Right lobe of liver (tissue), 4 donors: ENCODE measurements at regions not wholly inside any gene's neighbourhood (a gene's known extent, or its start where the extent isn't known, plus 50 kb on each side); places are given as distances from the start of the nearest gene placed in this dataset.

Experiments used
- POLR2A ChIP-seq: fragments of 450-650 bp; IDR thresholded peaks from one replicate; pipeline ENCODE4 v1.6.1; 2017; ENCODE audit warnings: antibody characterized with exemption, mild to moderate bottlenecking
- TF ChIP-seq, protein P1 (sequence below), 4 donors: fragments of 200-600 bp in 3 of 4; fragments of 450-650 bp in 1 of 4; IDR thresholded peaks; one replicate each; pipeline versions ENCODE4 v1.5.1 to v1.8.0; 2016 to 2022; ENCODE audit warnings: antibody characterized with exemption in 4 of 4, mild to moderate bottlenecking in 2 of 4
- donor health status: DM: no; HTN: no; CAD: no.
- donor health status: DM: no; HTN: no; CAD: no.
- donor health status: DM: no; HTN: yes; CAD: no.

DNA sequence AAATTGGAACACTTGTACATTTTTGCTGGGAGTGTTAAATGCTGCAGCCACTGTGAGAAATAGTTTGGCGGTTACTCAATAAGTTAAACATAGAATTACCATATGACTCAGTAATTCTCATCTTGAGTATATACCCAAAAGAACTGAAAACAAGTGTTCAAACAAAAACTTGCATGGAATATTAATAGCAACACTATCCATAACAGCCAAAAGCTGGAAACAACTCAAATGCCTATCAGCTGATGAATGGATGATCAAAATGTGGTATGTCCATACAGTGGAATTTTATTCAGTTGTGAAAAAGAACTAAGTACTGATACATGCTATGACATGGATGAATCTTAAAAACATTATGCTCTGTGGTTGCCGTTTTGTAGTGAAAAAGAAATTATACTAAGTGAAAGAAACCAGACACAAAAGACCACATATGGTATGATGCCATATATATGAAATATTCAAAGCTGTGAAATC lies 63.0 kb upstream of the SP4 start:
- TF ChIP-seq, protein P1, sequence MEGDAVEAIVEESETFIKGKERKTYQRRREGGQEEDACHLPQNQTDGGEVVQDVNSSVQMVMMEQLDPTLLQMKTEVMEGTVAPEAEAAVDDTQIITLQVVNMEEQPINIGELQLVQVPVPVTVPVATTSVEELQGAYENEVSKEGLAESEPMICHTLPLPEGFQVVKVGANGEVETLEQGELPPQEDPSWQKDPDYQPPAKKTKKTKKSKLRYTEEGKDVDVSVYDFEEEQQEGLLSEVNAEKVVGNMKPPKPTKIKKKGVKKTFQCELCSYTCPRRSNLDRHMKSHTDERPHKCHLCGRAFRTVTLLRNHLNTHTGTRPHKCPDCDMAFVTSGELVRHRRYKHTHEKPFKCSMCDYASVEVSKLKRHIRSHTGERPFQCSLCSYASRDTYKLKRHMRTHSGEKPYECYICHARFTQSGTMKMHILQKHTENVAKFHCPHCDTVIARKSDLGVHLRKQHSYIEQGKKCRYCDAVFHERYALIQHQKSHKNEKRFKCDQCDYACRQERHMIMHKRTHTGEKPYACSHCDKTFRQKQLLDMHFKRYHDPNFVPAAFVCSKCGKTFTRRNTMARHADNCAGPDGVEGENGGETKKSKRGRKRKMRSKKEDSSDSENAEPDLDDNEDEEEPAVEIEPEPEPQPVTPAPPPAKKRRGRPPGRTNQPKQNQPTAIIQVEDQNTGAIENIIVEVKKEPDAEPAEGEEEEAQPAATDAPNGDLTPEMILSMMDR (IDR thresholded peaks at IDR 0.05): no peak
- no peak for TF ChIP-seq POLR2A
